ENCODE measurements at regions not wholly inside any gene's neighbourhood (a gene's known extent, or its start where the extent isn't known, plus 50 kb on each side); places are given as distances from the start of the nearest gene placed in this dataset.

GRCh38 chr1:94654919-94655318, 113.4 kb upstream of the F3 start:
- intact Hi-C loops (cut with micrococcal nuclease), result no loop called here
- H3K36me3 Mint-ChIP-seq, result no peaks in the 10 kb centered on the region
- DNase-seq, result no peak
- H3K4me1 Mint-ChIP-seq (ENCODE audit: low read depth), result no peaks in the 10 kb centered on the region
- peaks cover 5% of the 10 kb centered on the region for H3K27me3 Mint-ChIP-seq
- ChIA-PET CTCF (no interaction called here), POLR2A (no interaction called here)
- no peak overlapping the region for H3K4me3 Mint-ChIP-seq
- no peaks in the 10 kb centered on the region for H3K9me3 Mint-ChIP-seq
- no peak overlapping the region for H3K27ac Mint-ChIP-seq

- H3K27ac Mint-ChIP-seq, result no peak overlapping the region
- H3K4me3 Mint-ChIP-seq, result no peak overlapping the region
- DNase-seq, result no peak
- no peaks in the 10 kb centered on the region for H3K36me3 Mint-ChIP-seq
- POLR2A ChIA-PET, result no interaction called here
- no peaks in the 10 kb centered on the region for H3K9me3 Mint-ChIP-seq
- CTCF ChIA-PET, result no interaction called here
- intact Hi-C loops (cut with micrococcal nuclease), result no loop called here
- H3K4me1 Mint-ChIP-seq (ENCODE audit: low read depth), result no peaks in the 10 kb centered on the region
- peaks cover 5% of the 10 kb centered on the region for H3K27me3 Mint-ChIP-seq
Observed at GRCh38 chr1:94654459-94654858, 112.9 kb upstream of the F3 start.

- peaks cover 3% of the 10 kb centered on the region for H3K27me3 Mint-ChIP-seq
- intact Hi-C loops (cut with micrococcal nuclease), result no loop called here
- ChIA-PET CTCF (no interaction called here), POLR2A (no interaction called here)
- no peak for DNase-seq
- H3K36me3 Mint-ChIP-seq, result no peaks in the 10 kb centered on the region
- no peak overlapping the region for H3K27ac Mint-ChIP-seq
- H3K4me3 Mint-ChIP-seq, result no peak overlapping the region
- H3K4me1 Mint-ChIP-seq (ENCODE audit: low read depth), result no peaks in the 10 kb centered on the region
- H3K9me3 Mint-ChIP-seq, result no peaks in the 10 kb centered on the region
Observed at GRCh38 chr1:94654031-94654430, 112.5 kb upstream of the F3 start.

- Mint-ChIP-seq H3K4me3 (no peak overlapping the region), H3K27ac (no peak overlapping the region), H3K27me3 (peaks cover 3% of the 10 kb centered on the region), H3K9me3 (no peaks in the 10 kb centered on the region), H3K36me3 (no peaks in the 10 kb centered on the region), H3K4me1 (ENCODE audit: low read depth) (no peaks in the 10 kb centered on the region)
- intact Hi-C loops (cut with micrococcal nuclease), result no loop called here
- POLR2A ChIA-PET, result no interaction called here
- CTCF ChIA-PET, result interaction anchor here (0.7 kb wide), 1 partner anchor 172 kb away, joined by 3 read pairs; no protein-coding TSS in a partner anchor
- no peak for DNase-seq
Observed at GRCh38 chr1:94653454-94653853, 111.9 kb upstream of the F3 start.

GRCh38 chr1:94651076-94651475, 109.5 kb upstream of the F3 start:
- no peak for DNase-seq
- intact Hi-C loops (cut with micrococcal nuclease), result no loop called here
- Mint-ChIP-seq H3K36me3 (no peaks in the 10 kb centered on the region), H3K27me3 (peaks cover 4% of the 10 kb centered on the region), H3K27ac (no peak overlapping the region), H3K4me3 (no peak overlapping the region), H3K4me1 (ENCODE audit: low read depth) (no peaks in the 10 kb centered on the region), H3K9me3 (no peaks in the 10 kb centered on the region)
- ChIA-PET POLR2A (no interaction called here), CTCF (no interaction called here)

- no peaks in the 10 kb centered on the region for H3K36me3 Mint-ChIP-seq
- H3K27me3 Mint-ChIP-seq, result peaks cover 4% of the 10 kb centered on the region
- no peaks in the 10 kb centered on the region for H3K4me1 Mint-ChIP-seq (ENCODE audit: low read depth)
- POLR2A ChIA-PET, result no interaction called here
- H3K27ac Mint-ChIP-seq, result no peak overlapping the region
- no peaks in the 10 kb centered on the region for H3K9me3 Mint-ChIP-seq
- intact Hi-C loops (cut with micrococcal nuclease), result no loop called here
- no peak for DNase-seq
- CTCF ChIA-PET, result no interaction called here
- no peak overlapping the region for H3K4me3 Mint-ChIP-seq
Observed at GRCh38 chr1:94650301-94650700, 108.7 kb upstream of the F3 start.

GRCh38 chr1:94648225-94649007, 106.9 kb upstream of the F3 start:
- Mint-ChIP-seq H3K9me3 (no peaks in the 10 kb centered on the region), H3K4me3 (no peak overlapping the region), H3K27ac (no peak overlapping the region), H3K27me3 (peaks cover 4% of the 10 kb centered on the region), H3K36me3 (no peaks in the 10 kb centered on the region), H3K4me1 (ENCODE audit: low read depth) (no peaks in the 10 kb centered on the region)
- ChIA-PET CTCF (no interaction called here), POLR2A (no interaction called here)
- intact Hi-C loops (cut with micrococcal nuclease), result no loop called here
- DNase-seq, result no peak

- H3K9me3 Mint-ChIP-seq, result no peaks in the 10 kb centered on the region
- ChIA-PET POLR2A (no interaction called here), CTCF (no interaction called here)
- intact Hi-C loops (cut with micrococcal nuclease), result no loop called here
- no peak overlapping the region for H3K27ac Mint-ChIP-seq
- no peak for DNase-seq
- no peak overlapping the region for H3K4me3 Mint-ChIP-seq
- peaks cover 4% of the 10 kb centered on the region for H3K27me3 Mint-ChIP-seq
- no peaks in the 10 kb centered on the region for H3K36me3 Mint-ChIP-seq
- H3K4me1 Mint-ChIP-seq (ENCODE audit: low read depth), result no peaks in the 10 kb centered on the region
Observed at GRCh38 chr1:94646786-94647555, 105.4 kb upstream of the F3 start.

- Mint-ChIP-seq H3K36me3 (no peaks in the 10 kb centered on the region), H3K27me3 (peaks cover 2% of the 10 kb centered on the region), H3K27ac (no peak overlapping the region), H3K4me3 (no peak overlapping the region), H3K4me1 (ENCODE audit: low read depth) (no peaks in the 10 kb centered on the region), H3K9me3 (no peaks in the 10 kb centered on the region)
- DNase-seq, result no peak
- ChIA-PET CTCF (no interaction called here), POLR2A (no interaction called here)
- intact Hi-C loops (cut with micrococcal nuclease), result no loop called here
Observed at GRCh38 chr1:94646141-94646643, 104.6 kb upstream of the F3 start.

GRCh38 chr1:94644352-94644751, 102.8 kb upstream of the F3 start:
- Mint-ChIP-seq H3K4me1 (ENCODE audit: low read depth) (no peaks in the 10 kb centered on the region), H3K36me3 (no peaks in the 10 kb centered on the region), H3K9me3 (no peaks in the 10 kb centered on the region), H3K4me3 (no peak overlapping the region), H3K27me3 (peaks cover 2% of the 10 kb centered on the region), H3K27ac (no peak overlapping the region)
- ChIA-PET POLR2A (no interaction called here), CTCF (no interaction called here)
- DNase-seq, result no peak
- intact Hi-C loops (cut with micrococcal nuclease), result no loop called here

GRCh38 chr1:94643819-94644218, 102.3 kb upstream of the F3 start:
- Mint-ChIP-seq H3K36me3 (no peaks in the 10 kb centered on the region), H3K9me3 (no peaks in the 10 kb centered on the region), H3K27me3 (peaks cover 2% of the 10 kb centered on the region), H3K4me1 (ENCODE audit: low read depth) (no peaks in the 10 kb centered on the region), H3K4me3 (no peak overlapping the region), H3K27ac (no peak overlapping the region)
- DNase-seq, result no peak
- intact Hi-C loops (cut with micrococcal nuclease), result no loop called here
- CTCF ChIA-PET, result no interaction called here
- POLR2A ChIA-PET, result no interaction called here

GRCh38 chr1:94642617-94643321, 101.2 kb upstream of the F3 start:
- H3K27ac Mint-ChIP-seq, result no peak overlapping the region
- ChIA-PET POLR2A (no interaction called here), CTCF (no interaction called here)
- H3K27me3 Mint-ChIP-seq, result peaks cover under 1% of the 10 kb centered on the region
- intact Hi-C loops (cut with micrococcal nuclease), result no loop called here
- DNase-seq, result no peak
- no peaks in the 10 kb centered on the region for H3K4me1 Mint-ChIP-seq (ENCODE audit: low read depth)
- H3K36me3 Mint-ChIP-seq, result no peaks in the 10 kb centered on the region
- H3K4me3 Mint-ChIP-seq, result no peak overlapping the region
- no peaks in the 10 kb centered on the region for H3K9me3 Mint-ChIP-seq
